Neural progenitor cell (in vitro differentiated cells): ENCODE measurements at regions not wholly inside any gene's neighbourhood (a gene's known extent, or its start where the extent isn't known, plus 50 kb on each side); places are given as distances from the start of the nearest gene placed in this dataset.

Experiments
- DNase-seq: peaks from one replicate; pipeline ENCODE4 v3.0.0-alpha.2; 2016; ENCODE audit warnings: low spot score
- H2AFZ ChIP-seq: fragments of 200-600 bp; sonication (generic); replicated peaks from 2 replicates; pipeline ENCODE4 v1.6.1; 2016; ENCODE audit warnings: antibody characterized with exemption
- H3F3A ChIP-seq: fragments of 200-600 bp; sonication (generic); 2 replicates; pipeline ENCODE4 v1.6.1; 2016; ENCODE audit warnings: antibody characterized with exemption, low read depth
- H3K27ac ChIP-seq: fragments of 200-600 bp; sonication (generic); 2 replicates; pipeline ENCODE4 v1.5.1; 2016; ENCODE audit warnings: mild to moderate bottlenecking
- H3K27me3 ChIP-seq: fragments of 200-600 bp; sonication (generic); 2 replicates; pipeline ENCODE4 v1.6.1; 2016; ENCODE audit warnings: mild to moderate bottlenecking, moderate library complexity
- H3K36me3 ChIP-seq: fragments of 200-600 bp; sonication (generic); 2 replicates; pipeline ENCODE4 v1.5.1; 2016
- H3K4me1 ChIP-seq: fragments of 200-600 bp; sonication (generic); 2 replicates; pipeline ENCODE4 v1.6.1; 2016; ENCODE audit warnings: mixed run types
- H3K4me2 ChIP-seq: fragments of 200-600 bp; sonication (generic); 2 replicates; pipeline ENCODE4 v1.6.1; 2016
- H3K4me3 ChIP-seq: fragments of 200-600 bp; sonication (generic); 2 replicates; pipeline ENCODE4 v1.5.1; 2016
- H3K79me2 ChIP-seq: fragments of 200-600 bp; sonication (generic); 2 replicates; pipeline ENCODE4 v1.6.1; 2016; ENCODE audit warnings: low read depth
- H3K9ac ChIP-seq: fragments of 200-600 bp; sonication (generic); 2 replicates; pipeline ENCODE4 v1.6.1; 2016
- H3K9me3 ChIP-seq: fragments of 200-600 bp; sonication (generic); 2 replicates; pipeline ENCODE4 v1.5.1; 2016; ENCODE audit warnings: low read depth
- H4K20me1 ChIP-seq: fragments of 200-600 bp; sonication (generic); 2 replicates; pipeline ENCODE4 v1.6.1; 2016; ENCODE audit warnings: low read depth
- H3K27ac Mint-ChIP-seq: 3 replicates; pipeline ENCODE4 v1.8.0; 2021; ENCODE audit warnings: mixed read lengths
- H3K27me3 Mint-ChIP-seq: 2 replicates; pipeline ENCODE4 v1.8.0; 2022; ENCODE audit warnings: low read depth, mild to moderate bottlenecking, inconsistent platforms, moderate library complexity, mixed read lengths; ENCODE audit not compliant: insufficient read depth
- H3K36me3 Mint-ChIP-seq: 3 replicates; pipeline ENCODE4 v1.8.0; 2021; ENCODE audit warnings: mixed read lengths
- H3K4me1 Mint-ChIP-seq: 3 replicates; pipeline ENCODE4 v1.8.0; 2021; ENCODE audit warnings: mixed read lengths
- H3K4me3 Mint-ChIP-seq: 3 replicates; pipeline ENCODE4 v1.8.0; 2021; ENCODE audit warnings: mild to moderate bottlenecking, moderate library complexity, mixed read lengths
- H3K9me3 Mint-ChIP-seq: 3 replicates; pipeline ENCODE4 v1.8.0; 2020; ENCODE audit warnings: mixed read lengths
- CTCF ChIP-seq: fragments of 200-600 bp; sonication (generic); IDR thresholded peaks from 2 replicates; pipeline ENCODE4 v1.5.1; 2017; ENCODE audit warnings: antibody characterized with exemption, mild to moderate bottlenecking
- EZH2 ChIP-seq: fragments of 200-600 bp; sonication (generic); IDR thresholded peaks from 2 replicates; pipeline ENCODE4 v1.6.1; 2017; ENCODE audit warnings: antibody characterized with exemption, mild to moderate bottlenecking, moderate library complexity
- EZH2phosphoT487 ChIP-seq: fragments of 200-600 bp; sonication (generic); IDR thresholded peaks from 2 replicates; pipeline ENCODE4 v1.6.1; 2017; ENCODE audit warnings: antibody characterized with exemption

GRCh38 chr22:49551446-49551845, 276.2 kb downstream of the BRD1 start:
- no peaks in the 10 kb centered on the region for H3F3A ChIP-seq
- no peak for DNase-seq
- no peak overlapping the region for H2AFZ ChIP-seq
- peaks cover 8% of the 10 kb centered on the region for H3K9me3 Mint-ChIP-seq
- H3K4me2 ChIP-seq: no peak overlapping the region
- H3K4me1 Mint-ChIP-seq: peaks cover 10% of the 10 kb centered on the region
- H3K9me3 ChIP-seq: no peaks in the 10 kb centered on the region
- no peak overlapping the region for H3K9ac ChIP-seq
- no peaks in the 10 kb centered on the region for H3K36me3 Mint-ChIP-seq
- H3K4me3 ChIP-seq: no peak overlapping the region
- H3K27me3 Mint-ChIP-seq: peaks cover 4% of the 10 kb centered on the region
- H3K4me1 ChIP-seq: peaks cover 6% of the 10 kb centered on the region
- no peaks in the 10 kb centered on the region for H3K27me3 ChIP-seq
- no peak overlapping the region for H3K27ac ChIP-seq
- no peak overlapping the region for H3K4me3 Mint-ChIP-seq
- TF ChIP-seq EZH2 (no peak), EZH2phosphoT487 (no peak), CTCF (no peak)
- H3K27ac Mint-ChIP-seq: no peak overlapping the region
- no peaks in the 10 kb centered on the region for H3K79me2 ChIP-seq
- H3K36me3 ChIP-seq: no peaks in the 10 kb centered on the region
- peaks cover 3% of the 10 kb centered on the region for H4K20me1 ChIP-seq

GRCh38 chr22:49550766-49551362, 276.8 kb downstream of the BRD1 start:
- peaks cover 10% of the 10 kb centered on the region for H3K9me3 Mint-ChIP-seq
- peak overlapping the region; percentile 7 for H3K27ac Mint-ChIP-seq
- H3K4me3 Mint-ChIP-seq: peak overlapping the region; percentile 3
- no peak overlapping the region for H3K4me2 ChIP-seq
- no peak overlapping the region for H3K9ac ChIP-seq
- H3K36me3 Mint-ChIP-seq: peaks cover 3% of the 10 kb centered on the region
- H3K79me2 ChIP-seq: no peaks in the 10 kb centered on the region
- no peaks in the 10 kb centered on the region for H3K9me3 ChIP-seq
- H3K27ac ChIP-seq: no peak overlapping the region
- no peaks in the 10 kb centered on the region for H3F3A ChIP-seq
- DNase-seq: no peak
- H3K4me1 Mint-ChIP-seq: peaks cover 13% of the 10 kb centered on the region
- no peaks in the 10 kb centered on the region for H3K36me3 ChIP-seq
- TF ChIP-seq CTCF: peak; percentile 13
- no peak for TF ChIP-seq EZH2
- TF ChIP-seq EZH2phosphoT487: no peak
- H3K27me3 Mint-ChIP-seq: peaks cover 4% of the 10 kb centered on the region
- H4K20me1 ChIP-seq: peaks cover 3% of the 10 kb centered on the region
- H2AFZ ChIP-seq: no peak overlapping the region
- peaks cover 6% of the 10 kb centered on the region for H3K4me1 ChIP-seq
- no peak overlapping the region for H3K4me3 ChIP-seq
- no peaks in the 10 kb centered on the region for H3K27me3 ChIP-seq

DNA sequence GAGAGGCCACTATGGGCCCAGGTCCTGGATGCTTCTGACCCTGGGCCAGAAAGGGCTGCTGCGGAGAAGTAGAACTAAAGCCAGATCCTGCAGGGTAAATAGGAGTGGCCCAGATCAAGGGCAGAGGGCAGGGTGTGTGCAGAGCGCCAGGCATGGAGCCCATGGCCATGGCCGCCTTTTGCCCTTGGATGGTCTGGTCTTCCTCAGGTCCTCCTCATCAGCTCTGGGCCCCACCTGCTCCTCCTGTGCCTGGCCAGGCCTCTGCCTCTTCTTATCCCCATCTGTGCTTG, 277.6 kb downstream of the BRD1 start:
- no peak overlapping the region for H3K4me3 Mint-ChIP-seq

More for the DNA sequence above, 277.6 kb downstream of the BRD1 start:
- DNase-seq: no peak
- peaks cover 13% of the 10 kb centered on the region for H3K4me1 Mint-ChIP-seq
- Histone ChIP-seq H3K27ac (no peak overlapping the region), H3F3A (no peaks in the 10 kb centered on the region), H3K79me2 (no peaks in the 10 kb centered on the region), H3K9ac (no peak overlapping the region), H2AFZ (no peak overlapping the region), H3K9me3 (no peaks in the 10 kb centered on the region), H3K4me1 (peaks cover 6% of the 10 kb centered on the region), H3K27me3 (no peaks in the 10 kb centered on the region), H3K36me3 (no peaks in the 10 kb centered on the region), H3K4me3 (no peak overlapping the region), H4K20me1 (peaks cover 3% of the 10 kb centered on the region), H3K4me2 (no peak overlapping the region)
- H3K36me3 Mint-ChIP-seq: peaks cover 3% of the 10 kb centered on the region
- no peak overlapping the region for H3K27ac Mint-ChIP-seq
- peaks cover 4% of the 10 kb centered on the region for H3K27me3 Mint-ChIP-seq
- TF ChIP-seq CTCF: no peak
- TF ChIP-seq EZH2phosphoT487: no peak
- no peak for TF ChIP-seq EZH2
- H3K9me3 Mint-ChIP-seq: peaks cover 10% of the 10 kb centered on the region
